CD4-positive, alpha-beta T cell treated with Interleukin-12 subunit alpha and Interleukin-12 subunit beta, for 1 hour (primary cell): ENCODE measurements at regions not wholly inside any gene's neighbourhood (a gene's known extent, or its start where the extent isn't known, plus 50 kb on each side); places are given as distances from the start of the nearest gene placed in this dataset.
"Not testable (repeated sequence)": the region's sequence is repeated elsewhere in the genome, so short reads cannot be mapped to it uniquely, and the experiment has no call there.

Source experiments
- DNase-seq: peaks from one replicate; pipeline ENCODE4 v3.0.0-alpha.2; 2020

DNA sequence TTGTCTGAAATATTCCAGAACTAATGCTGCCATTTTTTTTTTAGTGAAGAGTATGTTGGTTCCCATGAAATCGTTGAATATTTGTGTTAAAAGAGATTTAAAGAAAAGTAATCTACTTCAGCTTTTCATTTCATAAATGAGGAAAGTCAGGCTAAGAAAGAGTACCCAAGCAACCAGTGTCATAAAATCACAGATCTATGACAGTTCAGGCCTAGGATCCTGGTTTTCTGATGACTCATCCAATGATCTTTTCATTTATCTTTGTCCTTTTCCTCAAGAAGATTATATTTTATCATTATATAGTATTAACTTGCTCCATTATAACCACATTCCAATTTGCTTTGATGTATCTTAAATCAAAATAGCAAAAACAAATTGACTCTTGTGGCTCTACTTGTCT, 139.4 kb upstream of the HCCS start:
- DNase-seq = no peak

DNA sequence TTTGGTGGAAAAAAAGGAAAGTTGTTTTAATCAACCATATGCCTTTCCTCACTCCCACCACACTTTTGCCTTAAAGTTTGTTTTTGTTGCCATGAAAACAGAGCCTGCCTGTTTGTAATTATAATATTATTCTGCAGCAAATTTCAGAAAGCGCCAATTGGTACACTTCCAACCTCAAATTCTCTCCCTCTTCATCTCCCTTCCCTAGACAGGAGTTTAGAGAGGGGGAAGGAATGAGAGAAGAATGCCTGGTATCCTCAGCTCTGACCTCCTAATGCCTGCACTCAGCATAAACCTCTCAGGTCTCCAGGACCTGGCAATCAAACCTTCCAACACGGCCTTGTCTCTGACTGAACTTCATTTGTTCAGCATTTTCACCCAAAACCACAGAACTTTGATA, 138.4 kb upstream of the HCCS start:
- no peak for DNase-seq

DNA sequence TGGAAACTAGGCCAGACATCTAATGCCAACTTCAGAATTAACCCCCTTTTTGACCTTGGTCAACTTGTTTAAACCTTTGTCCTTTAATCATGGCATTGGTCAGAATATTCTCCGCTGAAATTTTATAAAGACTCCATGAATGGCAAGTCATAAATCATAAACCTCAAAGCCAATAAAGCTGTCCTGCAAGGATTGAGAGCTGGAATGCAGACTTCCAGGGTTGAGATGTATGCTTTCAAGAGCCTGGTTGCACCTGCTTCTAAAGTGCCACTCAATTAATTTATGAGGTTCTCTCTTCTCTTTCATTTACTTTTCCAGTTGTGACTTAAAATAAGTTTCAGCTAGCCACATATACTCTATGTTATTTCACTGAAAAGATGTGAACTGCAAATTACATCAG, 136.2 kb upstream of the HCCS start:
- no peak for DNase-seq

DNA sequence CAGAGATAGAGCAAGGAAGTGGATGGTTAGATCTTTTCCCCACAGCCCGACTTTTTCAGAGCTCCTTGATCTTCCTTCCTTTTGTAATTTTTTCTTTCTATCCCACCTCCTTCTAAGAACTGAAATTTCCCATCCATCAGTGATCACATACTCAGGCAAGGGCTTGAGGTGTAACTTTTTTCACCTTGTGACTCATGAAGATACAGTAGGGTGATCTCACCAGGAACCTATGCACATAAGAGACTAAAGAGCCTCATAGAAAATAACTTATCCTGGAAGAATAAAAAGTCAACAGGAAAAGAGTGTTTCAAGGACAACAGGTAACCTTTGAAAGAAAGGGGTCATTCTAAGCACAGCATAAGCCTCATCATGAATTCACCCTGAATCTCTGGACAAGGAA, 131.2 kb upstream of the HCCS start:
- DNase-seq = no peak

DNA sequence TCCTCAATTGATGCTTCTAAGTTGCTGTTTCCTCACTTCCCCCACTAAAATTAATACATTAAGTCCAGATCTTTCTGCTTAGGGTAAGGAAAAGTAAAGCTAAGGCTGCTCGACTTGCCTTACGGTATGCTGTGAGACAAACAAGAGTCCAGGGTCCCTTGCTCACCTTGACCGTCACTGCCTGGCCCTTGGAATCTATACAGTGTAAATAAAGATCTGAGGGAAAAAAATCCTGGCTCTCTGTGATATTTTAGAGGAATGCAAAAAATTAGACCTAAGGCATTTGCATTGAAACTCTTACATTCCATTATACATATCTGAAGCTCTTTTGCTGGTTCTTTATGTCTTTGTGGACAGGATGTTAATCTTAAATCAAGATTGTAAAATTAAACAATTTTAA, 129.6 kb upstream of the HCCS start:
- DNase-seq = no peak

DNA sequence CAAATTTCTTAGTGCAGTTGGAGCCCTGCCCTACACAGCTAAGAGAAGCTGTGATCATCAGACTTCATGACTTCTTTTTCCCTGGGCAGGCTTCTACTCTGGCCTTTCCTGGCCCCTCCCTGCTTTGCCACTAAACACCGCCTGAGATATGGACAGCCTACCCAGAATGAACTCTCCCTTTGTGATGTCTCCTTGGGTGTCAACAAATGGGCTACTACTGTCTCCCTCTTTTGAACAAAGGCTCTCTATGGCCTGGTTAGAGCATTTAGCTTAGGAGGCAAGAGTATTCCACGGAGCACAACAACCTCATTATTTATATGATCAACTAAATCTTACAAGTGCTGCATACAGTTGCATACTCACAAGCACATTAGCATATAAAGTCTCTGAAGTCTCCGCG, 127.6 kb upstream of the HCCS start:
- no peak for DNase-seq

DNA sequence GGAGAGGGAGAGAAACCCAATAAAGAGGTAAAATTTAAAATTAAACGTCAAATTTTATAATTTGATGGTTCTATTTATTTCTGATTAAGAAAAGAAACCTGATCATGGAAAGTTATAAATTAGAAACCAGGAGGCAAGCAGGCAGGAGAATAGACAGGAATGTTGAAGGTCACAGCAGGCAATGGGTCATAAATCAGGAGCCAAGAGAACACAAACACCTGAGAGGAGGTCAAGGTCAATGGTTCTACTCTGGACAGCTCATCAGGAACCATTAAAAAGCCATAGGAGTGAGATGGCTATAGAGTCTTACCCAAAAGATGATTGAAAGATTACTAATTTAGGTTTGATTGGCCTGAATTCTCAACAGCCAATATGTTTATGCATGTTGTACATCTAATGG, 126.9 kb upstream of the HCCS start:
- no peak for DNase-seq

DNA sequence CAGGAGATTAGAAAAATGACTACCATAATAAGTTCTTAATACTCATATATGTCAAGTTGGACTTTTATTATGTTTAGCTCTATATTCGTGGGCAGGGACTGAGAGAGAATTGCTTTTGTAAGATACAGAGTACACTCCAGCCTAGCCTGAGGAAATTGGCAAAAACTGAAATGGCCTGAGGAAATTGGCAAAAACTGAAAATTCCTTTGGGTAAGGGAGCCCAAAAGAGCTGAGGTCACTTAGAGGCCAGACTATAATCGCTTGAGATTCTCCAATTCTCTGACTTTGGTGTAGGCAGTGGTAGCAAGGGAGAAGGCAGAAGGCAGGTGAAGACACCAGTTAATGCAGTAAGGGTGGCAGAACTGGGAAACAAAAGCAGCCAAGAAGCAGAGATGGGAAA, 124.5 kb upstream of the HCCS start:
- DNase-seq = no peak

DNA sequence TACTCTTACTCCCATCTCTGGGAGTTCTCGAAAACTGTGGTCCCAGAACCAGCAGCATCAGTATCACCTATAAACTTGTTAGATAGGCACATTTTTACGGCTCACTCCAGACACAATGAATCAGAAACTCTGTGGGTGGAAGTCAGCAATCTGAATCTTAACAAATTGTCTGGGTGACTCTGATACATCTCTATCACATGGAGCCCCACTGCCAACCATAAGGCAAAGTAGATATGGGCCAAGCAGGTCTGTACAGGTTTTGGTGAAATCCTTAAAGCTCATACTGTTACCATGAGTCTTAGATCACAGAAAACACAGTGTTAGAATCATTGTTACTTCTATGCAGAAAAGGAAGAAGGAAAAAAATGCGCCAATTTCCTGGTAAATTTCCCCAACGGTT, 122.5 kb upstream of the HCCS start:
- DNase-seq = no peak

DNA sequence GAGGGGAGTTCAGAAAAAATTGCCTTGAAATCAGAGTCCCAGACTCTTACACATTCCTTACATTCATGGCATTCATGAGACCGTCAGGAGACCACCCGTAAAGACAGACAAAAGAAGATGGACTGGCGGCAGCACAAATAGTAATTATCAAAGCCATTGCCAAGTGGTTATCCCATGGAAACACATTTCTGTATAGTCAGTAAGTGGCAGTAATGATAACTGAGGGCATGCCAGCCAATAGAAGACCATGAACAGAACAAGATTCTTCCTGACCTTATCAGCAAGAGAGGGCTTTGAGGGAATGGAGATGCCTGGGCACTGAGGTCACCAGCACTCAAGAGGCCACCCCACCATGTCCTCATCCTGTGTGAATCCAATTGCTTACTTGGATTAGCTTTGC, 121.7 kb upstream of the HCCS start:
- no peak for DNase-seq

DNA sequence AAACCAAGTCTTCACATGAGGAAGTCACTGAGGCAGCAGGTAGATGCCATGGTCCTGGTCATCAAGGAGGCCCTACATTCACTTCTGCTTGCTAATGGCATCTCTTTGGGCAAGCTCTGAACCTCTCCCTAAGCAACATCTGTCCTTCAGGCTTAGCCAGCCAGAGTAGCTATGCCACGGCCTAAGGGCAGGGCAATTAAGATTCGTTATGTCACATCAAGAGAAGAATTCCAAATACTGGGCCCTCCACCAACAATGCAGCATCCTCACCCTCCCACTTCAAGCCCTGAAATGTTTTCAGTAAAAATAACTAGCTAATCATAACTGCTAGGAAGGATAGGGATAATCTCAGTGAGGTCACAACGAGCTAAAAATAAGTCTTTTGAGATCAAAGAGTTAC, 120.7 kb upstream of the HCCS start:
- DNase-seq = no peak

DNA sequence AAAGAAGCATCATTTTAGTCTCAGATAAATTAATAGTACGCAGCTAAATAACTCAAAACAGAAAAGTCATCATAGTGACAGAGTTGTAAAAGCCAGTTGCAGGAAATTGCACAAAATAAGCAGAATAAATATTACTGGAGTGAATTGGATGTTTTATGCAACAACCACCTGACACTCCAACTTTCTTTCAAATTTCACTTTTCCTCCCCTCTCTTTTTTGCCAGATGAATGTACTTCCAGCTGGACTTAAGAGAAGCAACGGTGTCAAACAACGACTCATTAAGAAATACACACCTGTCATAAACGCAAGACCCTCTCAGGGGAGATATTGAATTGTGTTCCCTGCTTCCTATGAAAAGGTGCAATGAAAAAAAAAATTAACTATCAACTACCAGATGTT, 120.2 kb upstream of the HCCS start:
- no peak for DNase-seq

DNA sequence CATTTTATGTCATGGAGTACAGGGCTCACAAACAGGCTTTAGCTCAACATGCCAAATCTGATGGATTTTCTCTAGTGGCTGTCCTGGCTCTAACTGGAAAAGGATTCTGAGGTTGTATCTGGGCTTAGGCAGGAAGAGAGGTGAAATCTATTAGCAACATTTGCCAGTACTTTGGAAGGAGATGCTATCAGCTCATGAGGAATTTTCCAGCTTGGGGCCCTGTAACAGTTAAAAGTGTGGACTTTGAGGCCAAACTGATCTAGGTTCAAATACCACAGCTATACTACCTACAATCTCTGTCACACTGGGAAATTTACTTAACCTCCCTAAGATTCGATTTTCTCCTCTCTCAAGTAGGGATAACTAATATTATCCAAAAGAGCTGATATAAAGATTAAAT, 119.0 kb upstream of the HCCS start:
- no peak for DNase-seq

DNA sequence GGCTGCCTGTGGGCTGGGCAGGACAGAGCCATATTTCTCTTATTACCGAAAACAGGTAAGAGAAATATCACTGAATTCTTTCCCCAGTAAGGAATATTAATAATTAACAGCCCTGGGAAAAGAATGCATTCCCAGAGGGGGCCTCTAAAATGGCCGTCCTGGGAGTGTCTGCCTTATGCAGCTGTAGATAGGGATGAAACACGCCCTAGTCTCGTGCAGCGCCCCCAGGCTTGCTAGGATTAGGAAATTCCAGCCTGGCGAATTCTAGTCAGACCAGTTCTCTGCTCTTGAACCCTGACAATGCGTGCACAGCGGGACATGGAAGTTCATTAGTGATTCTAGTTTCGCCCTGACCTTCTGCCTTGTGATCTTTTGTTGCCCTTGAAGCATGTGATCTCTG, 104.1 kb upstream of the HCCS start:
- DNase-seq = not testable (repeated sequence)

DNA sequence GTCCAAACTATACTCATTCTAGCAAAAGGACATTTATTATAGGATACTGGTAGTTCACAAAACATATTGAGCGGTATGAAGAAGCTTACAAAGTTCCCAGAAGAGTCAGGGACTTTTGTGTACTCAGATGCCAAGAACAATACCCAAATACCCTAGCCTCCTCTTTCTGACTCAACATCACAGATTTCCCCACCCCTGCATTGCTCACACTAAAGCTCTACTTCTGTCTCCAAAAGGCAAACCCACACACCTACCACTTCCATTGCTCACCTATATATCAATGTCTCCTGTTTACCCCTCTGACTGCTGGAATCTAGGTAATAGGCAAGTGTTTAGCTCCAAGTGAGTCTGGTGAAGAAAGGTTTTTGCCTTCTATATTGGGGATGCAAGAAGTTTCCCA, 100.7 kb upstream of the HCCS start:
- DNase-seq = no peak

DNA sequence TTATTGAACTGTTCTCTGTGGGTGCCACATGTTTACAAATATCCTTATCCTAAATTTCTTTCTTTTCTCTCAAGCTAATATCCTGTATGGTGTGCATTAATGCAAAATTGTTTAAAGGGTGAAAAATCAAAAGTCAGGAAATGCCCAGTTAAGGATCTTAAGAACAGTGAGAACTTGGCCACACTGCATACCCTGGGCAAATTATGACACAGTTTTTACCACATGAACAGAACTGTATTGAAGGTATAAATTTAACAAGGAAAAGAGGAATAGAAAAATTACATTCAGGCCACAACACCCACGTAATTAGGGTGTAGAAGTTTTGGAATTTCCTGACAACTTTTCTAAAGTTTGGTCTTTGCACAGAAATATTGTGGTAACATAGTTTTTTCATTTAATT, 94.4 kb upstream of the HCCS start:
- no peak for DNase-seq

DNA sequence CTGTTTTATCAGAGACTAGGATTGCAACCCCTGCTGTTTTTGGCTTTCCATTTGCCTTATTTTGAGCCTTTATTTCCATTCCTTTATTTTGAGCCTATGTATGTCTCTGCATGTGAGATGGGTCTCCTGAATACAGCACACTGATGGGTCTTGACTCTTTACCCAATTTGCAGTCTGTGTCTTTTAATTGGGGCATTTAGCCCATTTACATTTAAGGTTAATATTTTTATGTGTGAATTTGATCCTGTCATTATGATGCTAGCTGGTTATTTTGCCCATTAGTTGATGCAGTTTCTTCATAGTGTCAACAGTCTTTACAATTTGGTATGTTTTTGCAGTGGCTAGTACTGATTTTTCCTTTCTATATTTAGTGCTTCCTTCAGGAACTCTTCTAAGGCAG, 88.5 kb upstream of the HCCS start:
- DNase-seq = not testable (repeated sequence)

DNA sequence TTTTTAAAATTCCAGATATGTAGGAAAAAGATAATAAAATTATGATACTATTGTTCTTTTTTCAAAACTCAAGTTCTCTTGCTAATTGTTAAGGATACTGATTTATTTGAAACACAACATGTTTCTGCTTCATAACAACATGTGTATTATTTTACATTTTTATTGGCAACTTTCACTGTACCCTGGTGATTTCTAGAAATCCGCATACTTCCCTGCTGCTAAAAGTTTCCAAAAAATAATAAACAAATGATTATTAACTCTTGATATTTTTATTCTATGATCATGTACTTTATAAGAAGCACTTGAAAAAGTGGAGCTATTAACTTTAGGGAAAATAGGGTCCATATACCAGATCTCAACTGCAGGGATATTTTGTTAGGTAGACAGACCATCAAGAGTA, 71.2 kb upstream of the HCCS start:
- no peak for DNase-seq

DNA sequence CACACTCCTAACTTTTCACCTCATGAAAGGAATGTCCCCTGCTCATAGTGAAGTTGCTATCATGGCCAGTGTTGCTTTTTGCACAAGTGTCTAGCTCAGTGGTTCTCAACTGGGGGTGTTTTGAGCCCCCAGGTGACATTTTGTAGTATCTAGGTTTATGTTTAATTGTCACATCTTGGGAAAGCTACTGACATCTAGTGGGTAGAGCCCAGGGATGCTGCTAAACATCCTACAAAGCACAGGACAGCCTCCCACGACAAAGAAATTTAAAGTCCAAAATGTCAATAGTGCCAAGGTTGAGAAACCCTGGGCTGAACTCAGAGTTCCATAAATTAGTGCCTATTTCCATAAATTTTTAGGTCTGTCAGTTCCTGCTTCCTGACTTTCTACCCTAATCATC, 70.7 kb upstream of the HCCS start:
- DNase-seq = no peak

DNA sequence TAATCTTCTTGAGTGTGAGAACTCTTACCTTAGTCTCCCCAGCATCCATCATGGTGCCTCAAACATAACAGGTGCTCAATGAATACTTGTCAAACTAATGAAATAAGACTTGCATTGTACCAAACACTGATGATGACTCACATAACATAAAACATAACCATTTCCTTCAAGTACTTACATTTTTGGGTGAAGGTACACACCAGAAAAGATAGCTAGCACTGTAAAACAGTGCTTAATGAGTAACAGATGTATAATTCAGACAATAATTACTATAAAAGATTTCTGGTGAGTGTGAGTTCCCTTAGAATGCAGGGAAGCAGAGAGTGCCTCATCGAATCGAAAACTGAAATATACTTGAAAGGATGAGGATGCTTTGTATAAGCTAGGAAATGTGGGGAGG, 70.1 kb upstream of the HCCS start:
- DNase-seq = no peak

DNA sequence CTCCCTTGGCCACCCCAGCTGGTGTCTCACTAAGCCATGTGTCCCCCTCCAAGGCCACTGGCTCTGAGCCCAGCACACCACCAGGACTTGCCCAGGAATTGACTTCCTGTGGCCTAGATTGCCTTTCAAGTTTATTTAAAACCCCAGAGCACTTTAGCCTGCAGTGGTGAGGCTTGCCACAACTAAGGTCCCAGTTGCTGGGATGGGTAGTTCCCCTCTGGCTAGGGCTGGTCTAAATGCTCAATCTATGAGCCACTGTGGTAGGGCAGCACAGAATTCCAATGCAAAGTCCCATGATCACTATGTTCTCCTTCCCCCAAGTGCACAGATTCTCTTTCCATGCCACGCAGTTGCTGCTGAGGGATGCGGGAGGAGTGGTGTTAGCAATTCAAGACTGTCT, 61.1 kb upstream of the HCCS start:
- DNase-seq = no peak

DNA sequence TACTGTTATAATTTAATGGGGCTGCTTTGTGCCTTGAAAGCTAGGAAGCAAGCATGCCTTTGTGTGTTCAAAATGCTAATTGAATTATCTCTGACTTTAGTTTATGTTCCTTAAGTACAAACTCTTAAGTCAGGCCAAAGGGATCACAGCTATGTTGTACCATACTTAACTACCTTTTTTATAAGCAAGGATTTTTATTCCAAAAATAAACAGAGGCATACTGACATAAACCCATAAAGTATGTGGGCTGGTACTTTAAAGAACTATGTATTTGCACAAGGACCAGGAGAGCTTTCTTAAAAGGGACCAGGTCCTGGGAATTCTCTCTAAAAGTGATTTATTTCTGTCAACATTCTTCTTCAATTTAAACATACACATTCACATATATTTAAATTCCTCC, 57.8 kb upstream of the HCCS start:
- no peak for DNase-seq

DNA sequence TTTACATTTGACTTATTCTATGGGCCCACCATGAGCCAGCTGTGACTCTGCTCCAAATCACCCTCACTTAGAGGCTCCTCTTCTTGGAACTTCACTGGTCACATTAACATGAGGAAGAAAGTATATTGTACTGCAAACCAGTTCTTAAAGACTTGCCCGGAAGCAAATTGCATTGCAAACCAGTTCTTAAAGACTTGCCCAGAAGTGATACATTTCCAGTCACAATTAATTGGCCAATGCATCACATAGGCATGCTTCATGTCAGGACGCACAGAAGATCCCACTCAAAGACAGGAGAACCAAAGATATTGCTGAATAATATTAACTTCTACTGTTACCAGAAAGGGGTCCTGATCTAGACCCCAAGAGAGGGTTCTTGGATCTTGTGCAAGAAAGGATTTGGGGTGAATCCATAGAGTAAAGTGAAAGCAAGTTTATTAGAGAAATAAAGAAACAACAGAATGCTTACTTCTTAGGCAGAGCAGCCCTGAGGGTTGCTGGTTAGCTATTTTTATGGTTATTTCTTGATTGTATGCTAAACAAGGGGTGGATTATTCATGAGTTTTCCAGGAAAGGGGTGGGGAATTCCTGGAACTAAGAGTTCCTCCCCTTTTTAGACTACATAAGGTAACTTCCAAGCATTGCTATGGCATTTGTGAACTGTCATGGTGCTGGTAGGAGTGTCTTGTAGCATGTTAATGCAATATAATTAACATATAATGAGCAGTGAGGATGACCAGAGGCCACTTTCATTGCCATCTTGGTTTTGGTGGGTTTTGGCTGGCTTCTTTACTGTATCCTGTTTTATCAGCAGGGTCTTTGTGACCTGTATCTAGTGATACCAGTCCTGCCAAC, 54.6 kb upstream of the HCCS start:
- DNase-seq = no peak

DNA sequence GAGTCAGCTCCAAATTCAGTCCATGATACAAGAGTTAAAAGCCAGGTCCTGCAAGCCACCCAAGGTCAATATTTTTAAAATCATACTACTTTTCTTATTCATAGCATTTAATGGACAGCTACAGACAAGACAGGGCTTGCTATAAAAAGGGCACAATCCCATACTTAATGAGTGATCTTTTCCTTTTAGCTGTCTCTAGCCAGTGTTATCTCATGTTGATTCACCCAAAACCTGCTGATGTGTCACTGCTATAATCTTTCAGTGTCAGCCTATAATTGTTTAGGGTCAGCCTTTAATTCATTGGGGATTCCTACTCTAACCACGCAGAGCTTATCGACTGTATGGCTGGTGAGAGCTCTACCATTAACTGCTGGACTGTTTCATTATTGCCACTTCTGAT, 51.2 kb upstream of the HCCS start:
- DNase-seq = no peak
